ENCODE measurements at regions not wholly inside any gene's neighbourhood (a gene's known extent, or its start where the extent isn't known, plus 50 kb on each side); places are given as distances from the start of the nearest gene placed in this dataset.
"Not testable (repeated sequence)": the region's sequence is repeated elsewhere in the genome, so short reads cannot be mapped to it uniquely, and the experiment has no call there.

GRCh38 chr9:29270400-29270799, 1697.1 kb upstream of the C9orf72 start:
- POLR2A ChIA-PET, result interaction anchor here (0.6 kb wide), 1 partner anchor 1066 kb away, joined by 7 read pairs; no protein-coding TSS in a partner anchor
- DNase-seq; H3K36me3 ChIP-seq (ENCODE audit: control insufficient read depth in 4 of 4, insufficient read depth in 4 of 4, low read length in 3 of 4); H3K9me3 ChIP-seq (ENCODE audit: control extremely low read depth in 1 of 5, control insufficient read depth in 4 of 5, insufficient read depth in 2 of 5, low read depth in 1 of 5, low read length in 4 of 5); H3K27me3 ChIP-seq (replicated peaks in 2 of 5; ENCODE audit: control insufficient read depth in 4 of 5, insufficient read depth in 5 of 5, low read length in 4 of 5); H3K27ac ChIP-seq (ENCODE audit: insufficient read depth in 1 of 2, low read depth in 1 of 2, low read length in 2 of 2, poor library complexity in 1 of 2, severe bottlenecking in 2 of 2); H3K4me1 ChIP-seq (ENCODE audit: control extremely low read depth in 1 of 4, control insufficient read depth in 4 of 4, insufficient read depth in 4 of 4, low read length in 3 of 4); CTCF ChIA-PET; H3K4me3 ChIP-seq (ENCODE audit: control insufficient read depth in 1 of 7, extremely low read depth in 1 of 7, insufficient read depth in 4 of 7, low read depth in 2 of 7, low read length in 6 of 7): not testable (repeated sequence)
- WGBS (ENCODE audit: insufficient coverage), result 96% methylated on average over 7 of the region's 8 CpGs

- no peak overlapping the region for H3K4me3 ChIP-seq (ENCODE audit: control insufficient read depth in 1 of 7, extremely low read depth in 1 of 7, insufficient read depth in 4 of 7, low read depth in 2 of 7, low read length in 6 of 7)
- no CpG with 5 or more reads among the region's 2 CpGs for WGBS (ENCODE audit: insufficient coverage)
- CTCF ChIA-PET, result no interaction called here
- H3K9me3 ChIP-seq (ENCODE audit: control extremely low read depth in 1 of 5, control insufficient read depth in 4 of 5, insufficient read depth in 2 of 5, low read depth in 1 of 5, low read length in 4 of 5), result no peaks in the 10 kb centered on the region
- H3K27me3 ChIP-seq (replicated peaks in 2 of 5; ENCODE audit: control insufficient read depth in 4 of 5, insufficient read depth in 5 of 5, low read length in 4 of 5), result peaks cover 0 to 3% (median 2%) of the 10 kb centered on the region in 5 experiments
- POLR2A ChIA-PET, result no interaction called here
- peak in 1 of 3 donors; percentile 11 for DNase-seq
- H3K27ac ChIP-seq (ENCODE audit: insufficient read depth in 1 of 2, low read depth in 1 of 2, low read length in 2 of 2, poor library complexity in 1 of 2, severe bottlenecking in 2 of 2), result no peak overlapping the region
- no peaks in the 10 kb centered on the region for H3K36me3 ChIP-seq (ENCODE audit: control insufficient read depth in 4 of 4, insufficient read depth in 4 of 4, low read length in 3 of 4)
- H3K4me1 ChIP-seq (ENCODE audit: control extremely low read depth in 1 of 4, control insufficient read depth in 4 of 4, insufficient read depth in 4 of 4, low read length in 3 of 4), result no peaks in the 10 kb centered on the region
Measured at GRCh38 chr9:29282121-29282520, 1708.8 kb upstream of the C9orf72 start.

GRCh38 chr9:29285818-29286217, 1712.5 kb upstream of the C9orf72 start:
- H3K4me3 ChIP-seq (ENCODE audit: control insufficient read depth in 1 of 7, extremely low read depth in 1 of 7, insufficient read depth in 4 of 7, low read depth in 2 of 7, low read length in 6 of 7), result no peak overlapping the region
- peaks cover 0 to 3% (median 2%) of the 10 kb centered on the region in 5 experiments for H3K27me3 ChIP-seq (replicated peaks in 2 of 5; ENCODE audit: control insufficient read depth in 4 of 5, insufficient read depth in 5 of 5, low read length in 4 of 5)
- ChIA-PET CTCF (no interaction called here), POLR2A (no interaction called here)
- no peaks in the 10 kb centered on the region for H3K36me3 ChIP-seq (ENCODE audit: control insufficient read depth in 4 of 4, insufficient read depth in 4 of 4, low read length in 3 of 4)
- H3K4me1 ChIP-seq (ENCODE audit: control extremely low read depth in 1 of 4, control insufficient read depth in 4 of 4, insufficient read depth in 4 of 4, low read length in 3 of 4), result peaks cover 0 to 5% (median 0%) of the 10 kb centered on the region in 4 experiments
- H3K27ac ChIP-seq (ENCODE audit: insufficient read depth in 1 of 2, low read depth in 1 of 2, low read length in 2 of 2, poor library complexity in 1 of 2, severe bottlenecking in 2 of 2), result no peak overlapping the region
- DNase-seq, result peak in 1 of 3 donors; percentile 3
- whole genome bisulfite sequencing (ENCODE audit: insufficient coverage), result 57% methylated on average over 3 of the region's 3 CpGs
- no peaks in the 10 kb centered on the region for H3K9me3 ChIP-seq (ENCODE audit: control extremely low read depth in 1 of 5, control insufficient read depth in 4 of 5, insufficient read depth in 2 of 5, low read depth in 1 of 5, low read length in 4 of 5)

- POLR2A ChIA-PET, result no interaction called here
- 87% methylated on average over 4 of the region's 4 CpGs for WGBS (ENCODE audit: insufficient coverage)
Measured at GRCh38 chr9:29289365-29289764, 1716.1 kb upstream of the C9orf72 start.

GRCh38 chr9:29290516-29290915, 1717.2 kb upstream of the C9orf72 start:
- peaks cover 0 to 6% (median 0%) of the 10 kb centered on the region in 4 experiments for H3K4me1 ChIP-seq (ENCODE audit: control extremely low read depth in 1 of 4, control insufficient read depth in 4 of 4, insufficient read depth in 4 of 4, low read length in 3 of 4)
- no peak overlapping the region for H3K4me3 ChIP-seq (ENCODE audit: control insufficient read depth in 1 of 7, extremely low read depth in 1 of 7, insufficient read depth in 4 of 7, low read depth in 2 of 7, low read length in 6 of 7)
- DNase-seq, result peak in 2 of 3 donors; percentile 22 to 40
- H3K9me3 ChIP-seq (ENCODE audit: control extremely low read depth in 1 of 5, control insufficient read depth in 4 of 5, insufficient read depth in 2 of 5, low read depth in 1 of 5, low read length in 4 of 5), result peaks cover 0 to 10% (median 3%) of the 10 kb centered on the region in 5 experiments
- ChIA-PET POLR2A (no interaction called here), CTCF (no interaction called here)
- H3K27ac ChIP-seq (ENCODE audit: insufficient read depth in 1 of 2, low read depth in 1 of 2, low read length in 2 of 2, poor library complexity in 1 of 2, severe bottlenecking in 2 of 2), result no peak overlapping the region
- 0% methylated on average over 1 of the region's 1 CpG for WGBS (ENCODE audit: insufficient coverage)
- H3K36me3 ChIP-seq (ENCODE audit: control insufficient read depth in 4 of 4, insufficient read depth in 4 of 4, low read length in 3 of 4), result no peaks in the 10 kb centered on the region
- H3K27me3 ChIP-seq (replicated peaks in 2 of 5; ENCODE audit: control insufficient read depth in 4 of 5, insufficient read depth in 5 of 5, low read length in 4 of 5), result no peaks in the 10 kb centered on the region

More at GRCh38 chr9:29289365-29289764, 1716.1 kb upstream of the C9orf72 start:
- Histone ChIP-seq H3K27ac (ENCODE audit: insufficient read depth in 1 of 2, low read depth in 1 of 2, low read length in 2 of 2, poor library complexity in 1 of 2, severe bottlenecking in 2 of 2) (no peak overlapping the region), H3K27me3 (replicated peaks in 2 of 5; ENCODE audit: control insufficient read depth in 4 of 5, insufficient read depth in 5 of 5, low read length in 4 of 5) (peaks cover 0 to 1% (median 0%) of the 10 kb centered on the region in 5 experiments), H3K4me1 (ENCODE audit: control extremely low read depth in 1 of 4, control insufficient read depth in 4 of 4, insufficient read depth in 4 of 4, low read length in 3 of 4) (peaks cover 0 to 6% (median 0%) of the 10 kb centered on the region in 4 experiments), H3K4me3 (ENCODE audit: control insufficient read depth in 1 of 7, extremely low read depth in 1 of 7, insufficient read depth in 4 of 7, low read depth in 2 of 7, low read length in 6 of 7) (no peak overlapping the region), H3K36me3 (ENCODE audit: control insufficient read depth in 4 of 4, insufficient read depth in 4 of 4, low read length in 3 of 4) (no peaks in the 10 kb centered on the region), H3K9me3 (ENCODE audit: control extremely low read depth in 1 of 5, control insufficient read depth in 4 of 5, insufficient read depth in 2 of 5, low read depth in 1 of 5, low read length in 4 of 5) (peaks cover 0 to 6% (median 2%) of the 10 kb centered on the region in 5 experiments)
- CTCF ChIA-PET, result no interaction called here
- no peak for DNase-seq

GRCh38 chr9:29297592-29297991, 1724.3 kb upstream of the C9orf72 start:
- Histone ChIP-seq H3K9me3 (ENCODE audit: control extremely low read depth in 1 of 5, control insufficient read depth in 4 of 5, insufficient read depth in 2 of 5, low read depth in 1 of 5, low read length in 4 of 5) (peaks cover 0 to 11% (median 2%) of the 10 kb centered on the region in 5 experiments), H3K4me3 (ENCODE audit: control insufficient read depth in 1 of 7, extremely low read depth in 1 of 7, insufficient read depth in 4 of 7, low read depth in 2 of 7, low read length in 6 of 7) (no peak overlapping the region), H3K4me1 (ENCODE audit: control extremely low read depth in 1 of 4, control insufficient read depth in 4 of 4, insufficient read depth in 4 of 4, low read length in 3 of 4) (peaks cover 0 to 13% (median 0%) of the 10 kb centered on the region in 4 experiments), H3K36me3 (ENCODE audit: control insufficient read depth in 4 of 4, insufficient read depth in 4 of 4, low read length in 3 of 4) (no peaks in the 10 kb centered on the region), H3K27me3 (replicated peaks in 2 of 5; ENCODE audit: control insufficient read depth in 4 of 5, insufficient read depth in 5 of 5, low read length in 4 of 5) (no peaks in the 10 kb centered on the region), H3K27ac (ENCODE audit: insufficient read depth in 1 of 2, low read depth in 1 of 2, low read length in 2 of 2, poor library complexity in 1 of 2, severe bottlenecking in 2 of 2) (no peak overlapping the region)
- DNase-seq, result peak in 1 of 3 donors; percentile 22
- CTCF ChIA-PET, result no interaction called here
- POLR2A ChIA-PET, result no interaction called here
- 0% methylated on average over 1 of the region's 2 CpGs for WGBS (ENCODE audit: insufficient coverage)

- Histone ChIP-seq H3K4me1 (ENCODE audit: control extremely low read depth in 1 of 4, control insufficient read depth in 4 of 4, insufficient read depth in 4 of 4, low read length in 3 of 4) (no peaks in the 10 kb centered on the region), H3K36me3 (ENCODE audit: control insufficient read depth in 4 of 4, insufficient read depth in 4 of 4, low read length in 3 of 4) (no peaks in the 10 kb centered on the region), H3K4me3 (ENCODE audit: control insufficient read depth in 1 of 7, extremely low read depth in 1 of 7, insufficient read depth in 4 of 7, low read depth in 2 of 7, low read length in 6 of 7) (no peak overlapping the region), H3K27ac (ENCODE audit: insufficient read depth in 1 of 2, low read depth in 1 of 2, low read length in 2 of 2, poor library complexity in 1 of 2, severe bottlenecking in 2 of 2) (no peak overlapping the region), H3K27me3 (replicated peaks in 2 of 5; ENCODE audit: control insufficient read depth in 4 of 5, insufficient read depth in 5 of 5, low read length in 4 of 5) (no peaks in the 10 kb centered on the region), H3K9me3 (ENCODE audit: control extremely low read depth in 1 of 5, control insufficient read depth in 4 of 5, insufficient read depth in 2 of 5, low read depth in 1 of 5, low read length in 4 of 5) (no peaks in the 10 kb centered on the region)
- DNase-seq, result no peak
- CTCF ChIA-PET, result no interaction called here
- WGBS (ENCODE audit: insufficient coverage), result no CpG with 5 or more reads among the region's 3 CpGs
- POLR2A ChIA-PET, result no interaction called here
Measured at GRCh38 chr9:29311221-29311620, 1737.9 kb upstream of the C9orf72 start.
